K562 (cell line): ENCODE measurements at regions not wholly inside any gene's neighbourhood (a gene's known extent, or its start where the extent isn't known, plus 50 kb on each side); places are given as distances from the start of the nearest gene placed in this dataset.

Experiments used
- C11orf30 ChIP-seq: fragments of 450-650 bp; IDR thresholded peaks from 2 replicates; pipeline ENCODE4 v1.6.1; 2016; ENCODE audit warnings: low read depth, mild to moderate bottlenecking
- E2F1 ChIP-seq: sonication (generic); formaldehyde crosslinking; IDR thresholded peaks from 2 replicates; pipeline ENCODE4 v1.8.1; 2023; ENCODE audit warnings: mild to moderate bottlenecking, missing genetic modification reagents, moderate library complexity
- JUND ChIP-seq, 2 experiments: IDR thresholded peaks; 2 replicates in 1 of 2; 3 replicates in 1 of 2; pipeline ENCODE4 v1.6.1; 2011; ENCODE audit warnings: borderline replicate concordance in 2 of 2, low read depth in 2 of 2, low read length in 2 of 2, improper control_type of control experiment in 1 of 2, missing biosample characterization in 1 of 2, missing genetic modification characterization in 1 of 2, missing genetic modification reagents in 1 of 2
- MCM7 ChIP-seq, 2 experiments: fragments of 450-650 bp; IDR thresholded peaks; 2 replicates each; pipeline ENCODE4 v1.6.1; 2016 to 2018
- MTF1 ChIP-seq: fragments of 250-450 bp; sonication (Bioruptor Pico); IDR thresholded peaks from 2 replicates; pipeline ENCODE4 v1.9.0; 2021; ENCODE audit warnings: moderate library complexity, mild to moderate bottlenecking, inconsistent platforms, borderline replicate concordance
- NFE2 ChIP-seq: IDR thresholded peaks from 2 replicates; pipeline ENCODE4 v1.6.1; 2014; ENCODE audit warnings: antibody characterized with exemption, low read depth
- POLR2G ChIP-seq: fragments of 200-400 bp; formaldehyde crosslinking; IDR thresholded peaks from 2 replicates; pipeline ENCODE4 v1.6.1; 2017; ENCODE audit warnings: low read depth, mild to moderate bottlenecking, antibody characterized with exemption, low read length, moderate library complexity
- SIN3B ChIP-seq: fragments of 450-650 bp; IDR thresholded peaks from 2 replicates; pipeline ENCODE4 v1.6.1; 2017; ENCODE audit warnings: low read depth, mild to moderate bottlenecking, moderate library complexity
- U2AF2 ChIP-seq: fragments of 200-400 bp; formaldehyde crosslinking; optimal IDR thresholded peaks from 2 replicates; pipeline ENCODE3; 2017; ENCODE audit warnings: low read depth, mild to moderate bottlenecking, low read length
- ZNF140 ChIP-seq: fragments of 250-450 bp; sonication (Bioruptor Pico); IDR thresholded peaks from 2 replicates; pipeline ENCODE4 v1.8.0; 2021; ENCODE audit warnings: moderate library complexity, mild to moderate bottlenecking, inconsistent platforms
- ZNF224 ChIP-seq: sonication (generic); formaldehyde crosslinking; IDR thresholded peaks from 2 replicates; pipeline ENCODE4 v1.8.0; 2022; ENCODE audit warnings: mild to moderate bottlenecking, missing genetic modification reagents
- ZNF316 ChIP-seq: fragments of 450-650 bp; IDR thresholded peaks from 2 replicates; pipeline ENCODE4 v1.6.1; 2016
- ZNF347 ChIP-seq: fragments of 450-650 bp; formaldehyde crosslinking; IDR thresholded peaks from 2 replicates; pipeline ENCODE4 v1.4.0; 2020; ENCODE audit warnings: low read depth, mild to moderate bottlenecking, moderate library complexity
- ZNF740 ChIP-seq, 3 experiments: fragments of 200-800 bp in 1 of 3; sonication (Bioruptor generic) in 1 of 3; sonication (generic) in 1 of 3; formaldehyde crosslinking in 1 of 3; IDR thresholded peaks; 2 replicates each; pipeline versions ENCODE4 v1.6.1 to v1.8.0; 2016 to 2022; ENCODE audit warnings: mild to moderate bottlenecking in 2 of 3, missing compliant biosample characterization in 2 of 3, missing genetic modification characterization in 2 of 3, missing genetic modification reagents in 1 of 3
- TF ChIP-seq, protein P1 (sequence below): fragments of 450-650 bp; IDR thresholded peaks from 2 replicates; pipeline ENCODE4 v1.6.1; 2016; ENCODE audit warnings: missing biosample characterization, missing genetic modification characterization
- TF ChIP-seq, protein P2 (sequence below): IDR thresholded peaks from 2 replicates; pipeline ENCODE4 v1.6.1; 2012; ENCODE audit warnings: low read depth, low read length, improper control_type of control experiment, borderline replicate concordance
- TF ChIP-seq, protein P3 (sequence below): IDR thresholded peaks from 3 replicates; pipeline ENCODE4 v1.6.1; 2011; ENCODE audit warnings: borderline replicate concordance, mild to moderate bottlenecking; ENCODE audit not compliant: insufficient read length, insufficient read depth

DNA sequence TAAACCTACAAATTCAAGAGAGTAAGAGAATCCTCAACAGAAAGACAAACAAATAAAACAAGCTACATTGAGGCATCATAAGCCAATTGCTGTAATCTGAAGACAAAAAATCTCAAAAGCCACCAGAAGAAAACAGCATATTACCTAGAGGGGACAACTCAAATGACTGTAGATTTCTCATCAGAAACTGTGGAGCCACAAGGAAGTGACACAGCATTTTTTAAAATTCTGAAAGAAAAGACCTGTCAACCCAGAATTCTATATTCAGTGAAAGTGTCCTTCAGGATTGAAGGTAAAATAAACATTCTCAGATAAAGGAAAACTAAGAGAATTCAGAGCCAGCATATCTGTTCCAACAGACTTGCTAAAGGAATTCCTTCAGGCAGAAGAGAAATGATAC is 147.8 kb upstream of the DHRS4 start (continued):
- TF ChIP-seq ZNF740 (CRISPR knock-in tag; IDR thresholded peaks at IDR 0.05): no peak
- no peak for TF ChIP-seq ZNF740 (tag; IDR thresholded peaks at IDR 0.05)
- no peak for TF ChIP-seq POLR2G
- no peak for TF ChIP-seq ZNF224 (CRISPR knock-in tag)
- no peak for TF ChIP-seq ZNF347 (CRISPR knock-in tag)
- TF ChIP-seq, protein P1, sequence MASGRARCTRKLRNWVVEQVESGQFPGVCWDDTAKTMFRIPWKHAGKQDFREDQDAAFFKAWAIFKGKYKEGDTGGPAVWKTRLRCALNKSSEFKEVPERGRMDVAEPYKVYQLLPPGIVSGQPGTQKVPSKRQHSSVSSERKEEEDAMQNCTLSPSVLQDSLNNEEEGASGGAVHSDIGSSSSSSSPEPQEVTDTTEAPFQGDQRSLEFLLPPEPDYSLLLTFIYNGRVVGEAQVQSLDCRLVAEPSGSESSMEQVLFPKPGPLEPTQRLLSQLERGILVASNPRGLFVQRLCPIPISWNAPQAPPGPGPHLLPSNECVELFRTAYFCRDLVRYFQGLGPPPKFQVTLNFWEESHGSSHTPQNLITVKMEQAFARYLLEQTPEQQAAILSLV (tag): no peak
- TF ChIP-seq ZNF316: peak; percentile 64; the same call in 1 of the 2 replicates
- no peak for TF ChIP-seq MCM7 (IDR thresholded peaks at IDR 0.05)
- no peak for TF ChIP-seq JUND (IDR thresholded peaks at IDR 0.05; ENCODE audit: borderline replicate concordance, low read depth, low read length)
- TF ChIP-seq JUND (tag; IDR thresholded peaks at IDR 0.05; ENCODE audit: borderline replicate concordance, low read depth, low read length): no peak
- TF ChIP-seq, protein P2, sequence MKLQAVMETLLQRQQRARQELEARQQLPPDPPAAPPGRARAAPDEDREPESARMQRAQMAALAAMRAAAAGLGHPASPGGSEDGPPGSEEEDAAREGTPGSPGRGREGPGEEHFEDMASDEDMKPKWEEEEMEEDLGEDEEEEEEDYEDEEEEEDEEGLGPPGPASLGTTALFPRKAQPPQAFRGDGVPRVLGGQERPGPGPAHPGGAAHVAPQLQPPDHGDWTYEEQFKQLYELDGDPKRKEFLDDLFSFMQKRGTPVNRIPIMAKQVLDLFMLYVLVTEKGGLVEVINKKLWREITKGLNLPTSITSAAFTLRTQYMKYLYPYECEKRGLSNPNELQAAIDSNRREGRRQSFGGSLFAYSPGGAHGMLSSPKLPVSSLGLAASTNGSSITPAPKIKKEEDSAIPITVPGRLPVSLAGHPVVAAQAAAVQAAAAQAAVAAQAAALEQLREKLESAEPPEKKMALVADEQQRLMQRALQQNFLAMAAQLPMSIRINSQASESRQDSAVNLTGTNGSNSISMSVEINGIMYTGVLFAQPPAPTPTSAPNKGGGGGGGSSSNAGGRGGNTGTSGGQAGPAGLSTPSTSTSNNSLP: no peak
- TF ChIP-seq, protein P3, sequence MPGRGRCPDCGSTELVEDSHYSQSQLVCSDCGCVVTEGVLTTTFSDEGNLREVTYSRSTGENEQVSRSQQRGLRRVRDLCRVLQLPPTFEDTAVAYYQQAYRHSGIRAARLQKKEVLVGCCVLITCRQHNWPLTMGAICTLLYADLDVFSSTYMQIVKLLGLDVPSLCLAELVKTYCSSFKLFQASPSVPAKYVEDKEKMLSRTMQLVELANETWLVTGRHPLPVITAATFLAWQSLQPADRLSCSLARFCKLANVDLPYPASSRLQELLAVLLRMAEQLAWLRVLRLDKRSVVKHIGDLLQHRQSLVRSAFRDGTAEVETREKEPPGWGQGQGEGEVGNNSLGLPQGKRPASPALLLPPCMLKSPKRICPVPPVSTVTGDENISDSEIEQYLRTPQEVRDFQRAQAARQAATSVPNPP: no peak
- TF ChIP-seq SIN3B: no peak
- no peak for TF ChIP-seq E2F1 (CRISPR knock-in tag)
- TF ChIP-seq ZNF140 (CRISPR knock-in tag): no peak
- TF ChIP-seq C11orf30: peak; percentile 45; the same call in 1 of the 2 replicates
- no peak for TF ChIP-seq U2AF2
- peak; percentile 64 for TF ChIP-seq NFE2
- TF ChIP-seq MTF1: no peak
- TF ChIP-seq, all 486 proteins: peak for 4
